MCF 10A (cell line): ENCODE measurements at regions not wholly inside any gene's neighbourhood (a gene's known extent, or its start where the extent isn't known, plus 50 kb on each side); places are given as distances from the start of the nearest gene placed in this dataset.

Experiments used
- BruUV-seq: library from RNA; stranded (reverse); fragments of 400-500 nt; replicated peaks from 2 replicates; lab custom pipeline; 2021; lab: Mats Ljungman, UMichigan
- CTCF ChIA-PET: fragments of 300-600 bp; sonication (Branson Sonifier 250); formaldehyde crosslinking; extraction: SDS; loops from one replicate; lab custom pipeline; 2021; ENCODE audit warnings: antibody characterized with exemption, inconsistent platforms; lab: Yijun Ruan, JAX
- POLR2A ChIA-PET: fragments of 300-600, 350-650 bp; sonication (Branson Sonifier 250); formaldehyde crosslinking; extraction: SDS; loops from one replicate; lab custom pipeline; 2020; ENCODE audit warnings: antibody characterized with exemption, inconsistent platforms; lab: Yijun Ruan, JAX
- DNase-seq: peaks from one replicate; pipeline ENCODE4 v3.0.0-alpha.2; 2018; ENCODE audit not compliant: unreplicated experiment
- H3K27ac Mint-ChIP-seq: one replicate; pipeline ENCODE4 v1.8.0; 2022; ENCODE audit warnings: mild to moderate bottlenecking, low read depth, mixed read lengths; ENCODE audit not compliant: unreplicated experiment
- H3K27me3 Mint-ChIP-seq: one replicate; pipeline ENCODE4 v1.8.0; 2022; ENCODE audit warnings: mixed read lengths; ENCODE audit not compliant: insufficient read depth, unreplicated experiment
- H3K36me3 Mint-ChIP-seq: one replicate; pipeline ENCODE4 v1.8.0; 2022; ENCODE audit warnings: mild to moderate bottlenecking, moderate library complexity, mixed read lengths; ENCODE audit not compliant: insufficient read depth, unreplicated experiment
- H3K4me1 Mint-ChIP-seq: one replicate; pipeline ENCODE4 v1.8.0; 2022; ENCODE audit warnings: mixed read lengths; ENCODE audit not compliant: insufficient read depth, unreplicated experiment
- H3K4me3 Mint-ChIP-seq: one replicate; pipeline ENCODE4 v1.8.0; 2022; ENCODE audit warnings: mild to moderate bottlenecking, moderate library complexity, mixed read lengths; ENCODE audit not compliant: unreplicated experiment
- H3K9me3 Mint-ChIP-seq: one replicate; pipeline ENCODE4 v1.8.0; 2022; ENCODE audit warnings: mixed read lengths; ENCODE audit not compliant: unreplicated experiment
- CTCF ChIP-seq: fragments of 200-600 bp; IDR thresholded peaks from one replicate; pipeline ENCODE4 v1.8.0; 2022; ENCODE audit warnings: antibody characterized with exemption, mild to moderate bottlenecking; ENCODE audit not compliant: unreplicated experiment
- intact Hi-C: fragments of 100-400 bp; cut with micrococcal nuclease; formaldehyde crosslinking; loops from 2 replicates; pipeline ENCODE4 v1.14.1; 2022

GRCh38 chr12:23290627-23291330 is 658.7 kb downstream of the SOX5 start:
- TF ChIP-seq CTCF = no peak
- intact Hi-C loops = no loop called here
- Mint-ChIP-seq H3K27me3 (no peaks in the 10 kb centered on the region), H3K36me3 (no peaks in the 10 kb centered on the region), H3K4me3 (no peak overlapping the region), H3K9me3 (no peaks in the 10 kb centered on the region), H3K4me1 (no peaks in the 10 kb centered on the region), H3K27ac (no peak overlapping the region)
- ChIA-PET POLR2A (interaction anchor here (0.7 kb wide), 2 partner anchors 596 to 1228 kb away, joined by 3 read pairs; no protein-coding TSS in a partner anchor), CTCF (interaction anchor here (0.6 kb wide), 2 partner anchors 341 to 659 kb away, joined by 4 read pairs; no protein-coding TSS in a partner anchor)
- no peak for DNase-seq
- BruUV-seq = no TSS peak

GRCh38 chr12:23303220-23303619 is 646.2 kb downstream of the SOX5 start:
- no peak overlapping the region for H3K27ac Mint-ChIP-seq
- ChIA-PET POLR2A (no interaction called here), CTCF (no interaction called here)
- peaks cover 6% of the 10 kb centered on the region for H3K36me3 Mint-ChIP-seq
- TF ChIP-seq CTCF = no peak
- no peaks in the 10 kb centered on the region for H3K4me1 Mint-ChIP-seq
- H3K27me3 Mint-ChIP-seq = no peaks in the 10 kb centered on the region
- H3K9me3 Mint-ChIP-seq = peaks cover 8% of the 10 kb centered on the region
- BruUV-seq = no TSS peak
- no peak overlapping the region for H3K4me3 Mint-ChIP-seq
- intact Hi-C loops = no loop called here
- no peak for DNase-seq

- no peak for DNase-seq
- TF ChIP-seq CTCF = no peak
- Mint-ChIP-seq H3K9me3 (peaks cover 12% of the 10 kb centered on the region), H3K36me3 (peaks cover 6% of the 10 kb centered on the region), H3K4me1 (no peaks in the 10 kb centered on the region), H3K27ac (no peak overlapping the region), H3K4me3 (no peak overlapping the region), H3K27me3 (no peaks in the 10 kb centered on the region)
- BruUV-seq = no TSS peak
- intact Hi-C loops = no loop called here
- POLR2A ChIA-PET = no interaction called here
- CTCF ChIA-PET = no interaction called here
These were observed 645.6 kb downstream of the SOX5 start for GRCh38 chr12:23303821-23304220.

GRCh38 chr12:23333938-23334337 is 615.5 kb downstream of the SOX5 start:
- no peaks in the 10 kb centered on the region for H3K36me3 Mint-ChIP-seq
- H3K27ac Mint-ChIP-seq = no peak overlapping the region
- POLR2A ChIA-PET = no interaction called here
- CTCF ChIA-PET = no interaction called here
- no peak for TF ChIP-seq CTCF
- no peak overlapping the region for H3K4me3 Mint-ChIP-seq
- no peaks in the 10 kb centered on the region for H3K4me1 Mint-ChIP-seq
- no peaks in the 10 kb centered on the region for H3K27me3 Mint-ChIP-seq
- no peak for DNase-seq
- no TSS peak for BruUV-seq
- intact Hi-C loops = no loop called here
- no peaks in the 10 kb centered on the region for H3K9me3 Mint-ChIP-seq
